ENCODE measurements at regions not wholly inside any gene's neighbourhood (a gene's known extent, or its start where the extent isn't known, plus 50 kb on each side); places are given as distances from the start of the nearest gene placed in this dataset.
"Not testable (repeated sequence)": the region's sequence is repeated elsewhere in the genome, so short reads cannot be mapped to it uniquely, and the experiment has no call there.

DNA sequence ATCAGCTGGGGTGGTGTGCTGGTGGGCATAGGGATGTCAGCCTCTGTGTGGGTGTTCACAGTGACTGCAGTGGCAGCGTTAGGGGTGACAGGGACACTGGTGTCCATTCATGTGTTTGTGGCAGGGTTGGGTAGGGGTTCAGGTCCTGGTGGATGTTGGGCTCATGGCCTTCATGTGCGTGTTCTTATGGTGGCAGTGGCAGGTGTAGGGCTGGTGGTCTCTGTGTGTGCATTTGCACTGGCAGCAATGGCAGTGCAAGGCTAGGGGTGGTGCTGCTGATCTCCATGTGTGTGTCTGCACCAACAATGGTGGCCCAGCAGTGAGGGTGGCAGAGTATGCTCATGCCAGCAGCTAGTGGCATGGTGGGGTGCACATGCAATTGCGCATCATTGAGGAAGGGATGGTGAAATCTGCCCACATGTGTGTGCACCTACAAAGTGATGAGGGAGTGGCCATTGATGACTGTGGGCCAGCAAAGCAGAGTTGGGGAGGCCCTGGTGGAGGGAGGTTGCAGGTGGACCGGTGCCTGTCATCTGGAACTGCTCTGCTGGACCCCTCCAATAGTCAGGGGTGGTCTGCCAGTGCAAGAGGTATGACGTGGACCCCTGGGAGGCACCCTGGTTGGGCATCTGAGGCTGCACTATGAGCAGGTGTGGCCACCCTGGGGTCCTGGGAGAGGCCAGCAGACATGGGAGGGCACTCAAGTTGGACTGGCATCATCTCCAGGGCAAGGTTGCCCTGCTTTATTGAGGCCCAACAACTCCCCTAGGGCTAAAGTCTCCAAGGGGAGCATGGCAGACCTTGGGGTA, 182.9 kb downstream of the TTC6 start:
- TF ChIP-seq, protein P1, sequence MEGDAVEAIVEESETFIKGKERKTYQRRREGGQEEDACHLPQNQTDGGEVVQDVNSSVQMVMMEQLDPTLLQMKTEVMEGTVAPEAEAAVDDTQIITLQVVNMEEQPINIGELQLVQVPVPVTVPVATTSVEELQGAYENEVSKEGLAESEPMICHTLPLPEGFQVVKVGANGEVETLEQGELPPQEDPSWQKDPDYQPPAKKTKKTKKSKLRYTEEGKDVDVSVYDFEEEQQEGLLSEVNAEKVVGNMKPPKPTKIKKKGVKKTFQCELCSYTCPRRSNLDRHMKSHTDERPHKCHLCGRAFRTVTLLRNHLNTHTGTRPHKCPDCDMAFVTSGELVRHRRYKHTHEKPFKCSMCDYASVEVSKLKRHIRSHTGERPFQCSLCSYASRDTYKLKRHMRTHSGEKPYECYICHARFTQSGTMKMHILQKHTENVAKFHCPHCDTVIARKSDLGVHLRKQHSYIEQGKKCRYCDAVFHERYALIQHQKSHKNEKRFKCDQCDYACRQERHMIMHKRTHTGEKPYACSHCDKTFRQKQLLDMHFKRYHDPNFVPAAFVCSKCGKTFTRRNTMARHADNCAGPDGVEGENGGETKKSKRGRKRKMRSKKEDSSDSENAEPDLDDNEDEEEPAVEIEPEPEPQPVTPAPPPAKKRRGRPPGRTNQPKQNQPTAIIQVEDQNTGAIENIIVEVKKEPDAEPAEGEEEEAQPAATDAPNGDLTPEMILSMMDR (IDR thresholded peaks at IDR 0.05; ENCODE audit: insufficient read depth, low read length, poor library complexity, severe bottlenecking): no peak
- Histone ChIP-seq H3K36me3 (ENCODE audit: control insufficient read depth, insufficient read depth, low read length) (no peaks in the 10 kb centered on the region), H3K27me3 (ENCODE audit: control insufficient read depth, insufficient read depth, low read length) (no peaks in the 10 kb centered on the region), H3K4me3 (ENCODE audit: low read depth, low read length) (no peak overlapping the region)
- DNase-seq (ENCODE audit: low read depth): no peak

- DNase-seq (ENCODE audit: low read depth): no peak
- TF ChIP-seq, protein P1 (IDR thresholded peaks at IDR 0.05; ENCODE audit: insufficient read depth, low read length, poor library complexity, severe bottlenecking): no peak
- Histone ChIP-seq H3K4me3 (ENCODE audit: low read depth, low read length) (no peak overlapping the region), H3K27me3 (ENCODE audit: control insufficient read depth, insufficient read depth, low read length) (no peaks in the 10 kb centered on the region), H3K36me3 (ENCODE audit: control insufficient read depth, insufficient read depth, low read length) (no peaks in the 10 kb centered on the region)
These were observed 184.1 kb downstream of the TTC6 start for GRCh38 chr14:37779480-37779879.

DNA sequence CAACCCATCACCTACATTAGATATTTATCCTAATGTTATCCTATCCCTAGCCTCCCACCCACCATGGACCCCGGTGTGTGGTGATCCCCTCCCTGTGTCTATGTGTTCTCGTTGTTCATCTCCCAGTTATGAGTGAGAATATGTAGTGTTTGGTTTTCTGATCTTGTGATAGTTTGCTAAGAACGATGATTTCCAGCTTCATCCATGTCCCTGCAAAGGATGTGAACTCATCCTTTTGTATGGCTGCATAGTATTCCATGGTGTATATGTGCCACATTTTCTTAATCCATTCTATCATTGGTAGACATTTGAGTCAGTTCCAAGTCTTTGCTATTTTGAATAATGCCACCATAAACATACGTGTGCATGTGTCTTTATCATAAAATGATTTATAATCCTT, 185.3 kb downstream of the TTC6 start:
- not testable (repeated sequence) for DNase-seq (ENCODE audit: low read depth); H3K36me3 ChIP-seq (ENCODE audit: control insufficient read depth, insufficient read depth, low read length); H3K27me3 ChIP-seq (ENCODE audit: control insufficient read depth, insufficient read depth, low read length); H3K4me3 ChIP-seq (ENCODE audit: low read depth, low read length)

GRCh38 chr14:37784203-37784826, 188.9 kb downstream of the TTC6 start:
- not testable (repeated sequence) for H3K27me3 ChIP-seq (ENCODE audit: control insufficient read depth, insufficient read depth, low read length); H3K36me3 ChIP-seq (ENCODE audit: control insufficient read depth, insufficient read depth, low read length); DNase-seq (ENCODE audit: low read depth); H3K4me3 ChIP-seq (ENCODE audit: low read depth, low read length)

- H3K36me3 ChIP-seq (ENCODE audit: control insufficient read depth, insufficient read depth, low read length); DNase-seq (ENCODE audit: low read depth); H3K27me3 ChIP-seq (ENCODE audit: control insufficient read depth, insufficient read depth, low read length); H3K4me3 ChIP-seq (ENCODE audit: low read depth, low read length): not testable (repeated sequence)
These were observed 189.4 kb downstream of the TTC6 start for GRCh38 chr14:37784827-37785223.

- H3K27me3 ChIP-seq (ENCODE audit: control insufficient read depth, insufficient read depth, low read length); H3K36me3 ChIP-seq (ENCODE audit: control insufficient read depth, insufficient read depth, low read length); DNase-seq (ENCODE audit: low read depth); H3K4me3 ChIP-seq (ENCODE audit: low read depth, low read length): not testable (repeated sequence)
These were observed 189.9 kb downstream of the TTC6 start for GRCh38 chr14:37785298-37785697.

DNA sequence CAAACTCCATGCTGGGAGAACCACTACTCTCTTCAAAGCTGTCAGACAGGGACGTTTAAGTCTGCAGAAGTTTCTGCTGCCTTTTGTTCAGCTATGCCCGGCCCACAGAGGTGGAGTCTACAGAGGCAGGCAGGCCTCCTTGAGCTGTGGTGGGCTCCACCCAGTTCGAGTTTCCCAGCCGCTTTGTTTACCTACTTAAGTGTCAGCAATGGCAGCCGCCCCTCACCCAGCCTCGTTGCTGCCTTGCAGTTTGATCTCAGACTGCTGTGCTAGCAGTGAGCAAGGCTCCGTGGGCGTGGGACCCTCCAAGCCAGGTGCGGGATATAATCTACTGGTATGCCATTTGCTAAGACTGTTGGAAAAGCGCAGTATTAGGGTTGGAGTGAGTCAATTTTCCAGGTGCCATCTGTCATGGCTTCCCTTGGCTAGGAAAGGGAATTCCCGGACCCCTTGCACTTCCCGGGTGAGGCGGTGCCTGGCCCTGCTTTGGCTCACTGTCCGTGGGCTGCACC, 190.7 kb downstream of the TTC6 start:
- not testable (repeated sequence) for H3K27me3 ChIP-seq (ENCODE audit: control insufficient read depth, insufficient read depth, low read length); DNase-seq (ENCODE audit: low read depth); H3K36me3 ChIP-seq (ENCODE audit: control insufficient read depth, insufficient read depth, low read length); H3K4me3 ChIP-seq (ENCODE audit: low read depth, low read length)

GRCh38 chr14:37787879-37788494, 192.6 kb downstream of the TTC6 start:
- Histone ChIP-seq H3K27me3 (ENCODE audit: control insufficient read depth, insufficient read depth, low read length) (no peaks in the 10 kb centered on the region), H3K36me3 (ENCODE audit: control insufficient read depth, insufficient read depth, low read length) (no peaks in the 10 kb centered on the region), H3K4me3 (ENCODE audit: low read depth, low read length) (no peak overlapping the region)
- DNase-seq (ENCODE audit: low read depth): no peak
- TF ChIP-seq, protein P1 (IDR thresholded peaks at IDR 0.05; ENCODE audit: insufficient read depth, low read length, poor library complexity, severe bottlenecking): no peak

Data from kidney epithelial cell (primary cell).